ENCODE measurements at regions not wholly inside any gene's neighbourhood (a gene's known extent, or its start where the extent isn't known, plus 50 kb on each side); places are given as distances from the start of the nearest gene placed in this dataset.

- intact Hi-C loops (cut with DNase I, micrococcal nuclease) = no loop called here
- no peaks in the 10 kb centered on the region for H3K36me3 Mint-ChIP-seq (ENCODE audit: low read depth)
- H3K27me3 Mint-ChIP-seq = no peaks in the 10 kb centered on the region
- peaks cover 7% of the 10 kb centered on the region for H3K9me3 Mint-ChIP-seq
- H3K9me3 ChIP-seq (ENCODE audit: control insufficient read depth in 1 of 2, insufficient read depth in 1 of 2, low read length in 2 of 2) = peaks cover 0 to 2% of the 10 kb centered on the region in 2 experiments
- H3K4me3 Mint-ChIP-seq = no peak overlapping the region
- ChIA-PET CTCF (no interaction called here), POLR2A (no interaction called here)
- H3K4me3 ChIP-seq (ENCODE audit: low read length) = no peak overlapping the region
- no peaks in the 10 kb centered on the region for H3K36me3 ChIP-seq (ENCODE audit: insufficient read depth, low read length)
- no peaks in the 10 kb centered on the region for H3K4me1 Mint-ChIP-seq (ENCODE audit: low read depth)
- no peak overlapping the region for H3K27ac Mint-ChIP-seq
- TF ChIP-seq CTCF (IDR thresholded peaks at IDR 0.05) = no peak
- DNase-seq (no peak), ATAC-seq (ENCODE audit: poor library complexity) (no peak)
- H3K27ac ChIP-seq (ENCODE audit: low read depth in 1 of 2, low read length in 2 of 2) = no peak overlapping the region
- H3K4me1 ChIP-seq (ENCODE audit: insufficient read depth, low read length) = no peaks in the 10 kb centered on the region
- H3K27me3 ChIP-seq (ENCODE audit: control insufficient read depth in 1 of 2, insufficient read depth in 2 of 2, low read length in 2 of 2) = no peaks in the 10 kb centered on the region
Observed at GRCh38 chr2:83594241-83595120, 864.6 kb downstream of the SUCLG1 start.

GRCh38 chr2:83587309-83587708 lies 871.8 kb downstream of the SUCLG1 start:
- no peaks in the 10 kb centered on the region for H3K4me1 ChIP-seq (ENCODE audit: insufficient read depth, low read length)
- TF ChIP-seq CTCF (IDR thresholded peaks at IDR 0.05) = no peak
- Mint-ChIP-seq H3K9me3 (no peaks in the 10 kb centered on the region), H3K4me3 (no peak overlapping the region), H3K4me1 (ENCODE audit: low read depth) (no peaks in the 10 kb centered on the region), H3K36me3 (ENCODE audit: low read depth) (no peaks in the 10 kb centered on the region), H3K27ac (no peak overlapping the region), H3K27me3 (no peaks in the 10 kb centered on the region)
- DNase-seq = no peak
- ChIA-PET CTCF (no interaction called here), POLR2A (no interaction called here)
- H3K4me3 ChIP-seq (ENCODE audit: low read length) = no peak overlapping the region
- H3K27ac ChIP-seq (ENCODE audit: low read depth in 1 of 2, low read length in 2 of 2) = no peak overlapping the region
- no peaks in the 10 kb centered on the region for H3K9me3 ChIP-seq (ENCODE audit: control insufficient read depth in 1 of 2, insufficient read depth in 1 of 2, low read length in 2 of 2)
- no peaks in the 10 kb centered on the region for H3K27me3 ChIP-seq (ENCODE audit: control insufficient read depth in 1 of 2, insufficient read depth in 2 of 2, low read length in 2 of 2)
- no peak for ATAC-seq (ENCODE audit: poor library complexity)
- intact Hi-C loops (cut with DNase I, micrococcal nuclease) = no loop called here
- H3K36me3 ChIP-seq (ENCODE audit: insufficient read depth, low read length) = no peaks in the 10 kb centered on the region

GRCh38 chr2:83585250-83585649 lies 873.8 kb downstream of the SUCLG1 start:
- H3K27ac ChIP-seq (ENCODE audit: low read depth in 1 of 2, low read length in 2 of 2) = no peak overlapping the region
- POLR2A ChIA-PET = no interaction called here
- H3K36me3 ChIP-seq (ENCODE audit: insufficient read depth, low read length) = no peaks in the 10 kb centered on the region
- H3K27ac Mint-ChIP-seq = no peak overlapping the region
- CTCF ChIA-PET = no interaction called here
- H3K9me3 Mint-ChIP-seq = no peaks in the 10 kb centered on the region
- H3K4me3 ChIP-seq (ENCODE audit: low read length) = no peak overlapping the region
- no peak overlapping the region for H3K4me3 Mint-ChIP-seq
- no peaks in the 10 kb centered on the region for H3K27me3 Mint-ChIP-seq
- no peak for TF ChIP-seq CTCF (IDR thresholded peaks at IDR 0.05)
- no peak for DNase-seq
- ATAC-seq (ENCODE audit: poor library complexity) = no peak
- H3K4me1 Mint-ChIP-seq (ENCODE audit: low read depth) = no peaks in the 10 kb centered on the region
- no peaks in the 10 kb centered on the region for H3K36me3 Mint-ChIP-seq (ENCODE audit: low read depth)
- intact Hi-C loops (cut with DNase I, micrococcal nuclease) = no loop called here
- H3K9me3 ChIP-seq (ENCODE audit: control insufficient read depth in 1 of 2, insufficient read depth in 1 of 2, low read length in 2 of 2) = no peaks in the 10 kb centered on the region
- no peaks in the 10 kb centered on the region for H3K27me3 ChIP-seq (ENCODE audit: control insufficient read depth in 1 of 2, insufficient read depth in 2 of 2, low read length in 2 of 2)
- H3K4me1 ChIP-seq (ENCODE audit: insufficient read depth, low read length) = no peaks in the 10 kb centered on the region
